VCaP (cell line): ENCODE measurements at regions not wholly inside any gene's neighbourhood (a gene's known extent, or its start where the extent isn't known, plus 50 kb on each side); places are given as distances from the start of the nearest gene placed in this dataset.

Experiments
- H3K27ac ChIP-seq: fragments of 450-650 bp; 2 replicates; pipeline ENCODE4 v1.5.1; 2017
- TF ChIP-seq, protein P1 (sequence below): fragments of 450-650 bp; conservative IDR thresholded peaks from 2 replicates; pipeline ENCODE4 v1.5.1; 2017; ENCODE audit warnings: mild to moderate bottlenecking, moderate library complexity

DNA sequence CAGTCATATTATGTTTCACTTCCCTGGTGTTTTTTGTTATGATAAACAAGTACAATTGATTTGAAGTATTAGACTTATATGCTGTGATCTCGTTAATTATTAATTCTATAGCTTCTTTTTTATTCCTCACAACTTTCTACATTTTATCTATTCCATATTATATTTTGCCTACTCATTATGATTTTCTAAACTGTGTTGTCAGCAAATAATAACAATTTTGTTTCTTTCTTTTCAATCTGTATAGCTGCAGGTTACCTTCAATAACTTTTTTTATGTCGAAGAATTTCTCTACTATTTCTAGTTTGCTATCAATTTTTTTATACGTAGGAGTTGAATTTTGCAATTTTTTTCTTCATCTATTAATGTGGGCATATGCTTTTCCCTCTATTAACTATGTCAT is 304.4 kb downstream of the PCDH17 start:
- TF ChIP-seq, protein P1, sequence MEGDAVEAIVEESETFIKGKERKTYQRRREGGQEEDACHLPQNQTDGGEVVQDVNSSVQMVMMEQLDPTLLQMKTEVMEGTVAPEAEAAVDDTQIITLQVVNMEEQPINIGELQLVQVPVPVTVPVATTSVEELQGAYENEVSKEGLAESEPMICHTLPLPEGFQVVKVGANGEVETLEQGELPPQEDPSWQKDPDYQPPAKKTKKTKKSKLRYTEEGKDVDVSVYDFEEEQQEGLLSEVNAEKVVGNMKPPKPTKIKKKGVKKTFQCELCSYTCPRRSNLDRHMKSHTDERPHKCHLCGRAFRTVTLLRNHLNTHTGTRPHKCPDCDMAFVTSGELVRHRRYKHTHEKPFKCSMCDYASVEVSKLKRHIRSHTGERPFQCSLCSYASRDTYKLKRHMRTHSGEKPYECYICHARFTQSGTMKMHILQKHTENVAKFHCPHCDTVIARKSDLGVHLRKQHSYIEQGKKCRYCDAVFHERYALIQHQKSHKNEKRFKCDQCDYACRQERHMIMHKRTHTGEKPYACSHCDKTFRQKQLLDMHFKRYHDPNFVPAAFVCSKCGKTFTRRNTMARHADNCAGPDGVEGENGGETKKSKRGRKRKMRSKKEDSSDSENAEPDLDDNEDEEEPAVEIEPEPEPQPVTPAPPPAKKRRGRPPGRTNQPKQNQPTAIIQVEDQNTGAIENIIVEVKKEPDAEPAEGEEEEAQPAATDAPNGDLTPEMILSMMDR, result no peak
- H3K27ac ChIP-seq, result no peak overlapping the region

DNA sequence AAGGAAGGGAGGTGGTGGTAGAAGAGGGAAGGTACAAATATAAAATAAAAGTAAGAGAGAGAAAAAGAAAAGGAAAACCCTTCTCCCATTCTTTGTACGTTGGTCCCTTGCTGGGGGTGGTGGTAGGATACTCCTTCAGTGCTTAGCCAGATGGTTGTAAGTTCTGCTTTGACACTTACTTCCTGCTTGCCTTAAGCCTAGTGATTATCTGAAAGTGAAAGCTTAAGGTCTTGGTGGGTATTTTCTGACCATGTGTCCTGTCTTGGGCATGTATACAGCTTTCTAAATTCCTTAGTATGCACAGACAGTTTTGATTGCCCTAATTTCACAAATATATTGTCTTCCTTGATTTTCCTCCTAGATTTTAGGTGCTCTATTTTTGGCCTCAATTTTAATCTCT is 314.8 kb downstream of the PCDH17 start:
- TF ChIP-seq, protein P1, result no peak
- H3K27ac ChIP-seq, result no peak overlapping the region

DNA sequence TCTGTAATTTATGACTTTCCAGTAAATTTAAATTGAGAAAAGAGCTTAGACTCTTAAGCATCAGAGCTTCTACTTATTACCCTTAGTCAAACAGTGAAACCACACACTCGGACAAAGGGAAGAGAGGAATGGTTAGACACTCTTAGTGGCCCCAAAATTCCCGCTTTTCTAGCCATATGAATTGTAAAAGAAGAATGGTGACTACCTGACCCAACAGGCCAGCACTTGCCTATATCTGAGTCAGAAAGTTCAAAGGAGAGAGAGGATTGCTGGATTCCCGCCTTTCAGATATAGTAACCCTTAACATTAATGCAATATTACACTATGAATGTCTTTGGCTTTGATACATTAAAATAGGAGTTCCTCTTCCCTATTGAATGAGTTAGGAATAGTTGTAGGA is 317.3 kb downstream of the PCDH17 start:
- TF ChIP-seq, protein P1, result no peak
- H3K27ac ChIP-seq, result no peak overlapping the region

DNA sequence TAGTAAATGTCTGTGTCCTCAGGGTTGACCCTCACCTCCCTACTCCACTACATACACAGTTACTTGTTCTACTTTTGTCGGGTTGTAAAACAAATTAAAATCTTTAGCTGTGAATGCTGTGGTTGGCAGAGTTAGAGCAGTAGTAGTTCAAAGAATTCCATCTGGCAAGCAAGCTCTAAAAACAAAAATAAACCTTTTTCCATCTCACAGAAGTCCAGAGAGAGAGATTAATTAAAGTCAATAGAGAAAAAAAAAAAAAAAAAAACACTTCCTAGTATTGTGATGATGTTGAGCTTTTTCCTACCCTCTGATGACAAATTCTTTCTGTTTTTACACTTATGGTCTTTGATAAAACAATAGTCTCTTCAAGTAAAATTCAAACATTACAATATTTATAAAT is 338.4 kb downstream of the PCDH17 start:
- no peak overlapping the region for H3K27ac ChIP-seq
- TF ChIP-seq, protein P1, result no peak

DNA sequence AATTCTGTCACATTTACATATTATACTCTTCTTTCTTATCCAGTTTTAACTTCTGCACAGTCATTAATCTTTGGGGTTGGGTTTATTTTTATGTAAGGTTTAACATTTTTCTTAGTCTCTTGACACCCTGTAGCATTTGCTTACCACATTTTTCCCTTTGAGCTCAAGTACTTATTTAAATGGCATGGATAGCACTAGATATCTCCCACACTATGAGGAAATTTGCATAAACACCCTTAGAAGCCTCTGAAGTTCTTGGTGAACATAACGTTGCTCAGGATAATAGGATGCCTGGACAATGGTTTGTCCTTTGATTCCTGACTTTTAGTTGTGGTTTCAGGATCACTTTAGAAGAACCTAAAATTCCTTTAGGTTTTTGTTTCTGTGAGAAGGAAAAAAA is 338.9 kb downstream of the PCDH17 start:
- no peak overlapping the region for H3K27ac ChIP-seq
- TF ChIP-seq, protein P1, result no peak

DNA sequence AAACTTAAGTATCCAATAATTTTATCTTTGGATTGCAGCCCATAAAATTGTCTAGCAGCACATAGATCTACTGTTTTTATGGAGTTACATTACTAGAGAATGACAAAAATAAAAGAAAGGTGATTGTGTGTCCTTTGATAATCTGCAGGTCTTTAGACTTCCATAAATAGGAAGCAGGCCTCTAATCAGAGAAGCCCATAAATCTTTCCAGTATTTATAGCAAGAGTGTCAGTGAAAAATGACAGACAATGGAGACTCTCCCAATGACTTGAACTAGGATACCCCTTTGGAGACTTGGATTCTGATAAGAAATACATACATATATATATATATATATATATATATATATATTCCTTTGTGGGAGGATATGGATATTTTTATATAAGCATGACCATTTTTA is 351.2 kb downstream of the PCDH17 start:
- TF ChIP-seq, protein P1, result no peak
- no peak overlapping the region for H3K27ac ChIP-seq

DNA sequence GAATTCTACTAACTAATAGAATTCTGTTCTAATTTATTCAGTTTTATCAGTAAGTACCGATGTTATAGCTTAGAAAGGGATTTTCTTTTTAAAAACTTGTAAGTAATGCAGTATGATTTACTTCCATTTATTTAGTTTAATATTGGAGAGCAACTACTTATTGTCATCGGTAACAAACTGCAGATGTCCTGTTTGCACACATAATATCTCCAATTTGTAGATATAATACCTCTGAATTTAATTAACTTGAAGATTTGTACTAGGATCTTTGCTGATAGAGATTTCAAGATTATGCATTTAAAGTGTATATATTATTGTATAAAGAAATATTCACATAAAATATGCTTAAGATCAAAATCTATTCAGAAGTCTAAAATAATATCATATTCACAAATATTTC is 356.7 kb downstream of the PCDH17 start:
- TF ChIP-seq, protein P1, result no peak

DNA sequence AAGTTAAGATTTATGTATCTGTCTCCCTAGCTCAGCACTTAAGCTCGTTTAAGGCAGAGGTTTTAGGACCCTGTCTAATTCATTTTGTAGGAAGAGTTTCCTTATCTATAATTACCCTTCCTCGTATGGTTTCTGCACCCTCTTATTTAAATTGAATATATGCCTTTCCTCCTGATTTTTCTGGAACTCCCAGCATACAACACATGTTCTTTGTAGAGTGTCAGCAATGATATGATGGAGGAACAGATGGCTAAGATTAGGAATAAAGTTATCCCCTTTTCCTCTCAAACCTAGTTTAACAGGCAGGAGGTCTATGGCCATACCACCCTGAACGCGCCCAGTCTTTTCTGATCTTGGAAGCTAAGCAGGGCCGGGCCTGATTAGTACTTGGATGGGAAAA is 359.5 kb downstream of the PCDH17 start:
- TF ChIP-seq, protein P1, result no peak

More for the DNA sequence above, 356.7 kb downstream of the PCDH17 start:
- no peak overlapping the region for H3K27ac ChIP-seq

More for the DNA sequence above, 359.5 kb downstream of the PCDH17 start:
- no peak overlapping the region for H3K27ac ChIP-seq
